Testis (tissue), 2 donors: ENCODE measurements at regions not wholly inside any gene's neighbourhood (a gene's known extent, or its start where the extent isn't known, plus 50 kb on each side); places are given as distances from the start of the nearest gene placed in this dataset.
"Not testable (repeated sequence)": the region's sequence is repeated elsewhere in the genome, so short reads cannot be mapped to it uniquely, and the experiment has no call there.

Experiments used
- POLR2A ChIP-seq: fragments of 450-650 bp; IDR thresholded peaks from one replicate; pipeline ENCODE4 v1.6.1; 2017; ENCODE audit warnings: antibody characterized with exemption, mild to moderate bottlenecking, moderate library complexity
- TF ChIP-seq, protein P1 (sequence below), 3 experiments: fragments of 450-650 bp in 2 of 3; fragments of 200-600 bp in 1 of 3; sonication (generic) in 1 of 3; IDR thresholded peaks; one replicate each; pipeline ENCODE4 v1.5.1; 2016 to 2019; ENCODE audit warnings: antibody characterized with exemption in 3 of 3, mild to moderate bottlenecking in 2 of 3, moderate library complexity in 1 of 3

DNA sequence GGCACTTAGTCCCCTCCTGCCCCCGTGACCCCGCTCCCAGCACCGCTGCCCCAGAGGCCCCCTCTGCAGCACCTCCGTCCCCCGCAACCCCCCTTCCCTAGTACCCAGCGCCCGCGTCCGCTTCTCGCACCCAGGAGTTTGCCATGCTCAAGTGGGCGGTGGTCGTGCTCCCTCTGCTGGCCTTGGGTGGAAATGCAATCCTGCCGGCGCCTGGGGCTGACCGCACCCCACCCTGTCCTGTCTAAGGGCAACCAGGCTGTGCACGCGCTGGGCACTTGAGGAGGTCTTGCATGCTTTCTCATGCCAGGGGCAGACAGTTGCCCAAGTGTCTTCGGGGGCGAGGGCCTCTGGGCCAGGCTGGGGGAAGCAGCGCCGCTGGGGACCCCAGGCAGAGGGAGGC, 1544.9 kb upstream of the USP9Y start:
- not testable (repeated sequence) for TF ChIP-seq POLR2A
- TF ChIP-seq, protein P1, sequence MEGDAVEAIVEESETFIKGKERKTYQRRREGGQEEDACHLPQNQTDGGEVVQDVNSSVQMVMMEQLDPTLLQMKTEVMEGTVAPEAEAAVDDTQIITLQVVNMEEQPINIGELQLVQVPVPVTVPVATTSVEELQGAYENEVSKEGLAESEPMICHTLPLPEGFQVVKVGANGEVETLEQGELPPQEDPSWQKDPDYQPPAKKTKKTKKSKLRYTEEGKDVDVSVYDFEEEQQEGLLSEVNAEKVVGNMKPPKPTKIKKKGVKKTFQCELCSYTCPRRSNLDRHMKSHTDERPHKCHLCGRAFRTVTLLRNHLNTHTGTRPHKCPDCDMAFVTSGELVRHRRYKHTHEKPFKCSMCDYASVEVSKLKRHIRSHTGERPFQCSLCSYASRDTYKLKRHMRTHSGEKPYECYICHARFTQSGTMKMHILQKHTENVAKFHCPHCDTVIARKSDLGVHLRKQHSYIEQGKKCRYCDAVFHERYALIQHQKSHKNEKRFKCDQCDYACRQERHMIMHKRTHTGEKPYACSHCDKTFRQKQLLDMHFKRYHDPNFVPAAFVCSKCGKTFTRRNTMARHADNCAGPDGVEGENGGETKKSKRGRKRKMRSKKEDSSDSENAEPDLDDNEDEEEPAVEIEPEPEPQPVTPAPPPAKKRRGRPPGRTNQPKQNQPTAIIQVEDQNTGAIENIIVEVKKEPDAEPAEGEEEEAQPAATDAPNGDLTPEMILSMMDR (IDR thresholded peaks at IDR 0.05): peak in 1 of 3 experiments; percentile 13
